LNCaP clone FGC (cell line): ENCODE measurements at regions not wholly inside any gene's neighbourhood (a gene's known extent, or its start where the extent isn't known, plus 50 kb on each side); places are given as distances from the start of the nearest gene placed in this dataset.
"Not testable (repeated sequence)": the region's sequence is repeated elsewhere in the genome, so short reads cannot be mapped to it uniquely, and the experiment has no call there.

ENCODE experiments used
- DNase-seq: peaks from one replicate; pipeline ENCODE4 v3.0.0-alpha.2; 2011; ENCODE audit warnings: low read depth
- H3K4me3 ChIP-seq: 2 replicates; pipeline ENCODE4 v1.5.1; 2011; ENCODE audit warnings: mild to moderate bottlenecking, low read depth, low read length, control low read depth
- CTCF ChIP-seq: IDR thresholded peaks from 2 replicates; pipeline ENCODE4 v1.5.1; 2012; ENCODE audit warnings: mild to moderate bottlenecking; ENCODE audit not compliant: control insufficient read depth, insufficient read depth; ENCODE audit errors: extremely low read depth

GRCh38 chr5:44987026-44987425 is 178.3 kb downstream of the MRPS30 start:
- H3K4me3 ChIP-seq: no peak overlapping the region
- DNase-seq: no peak
- no peak for TF ChIP-seq CTCF

GRCh38 chr5:44991693-44992092 is 182.9 kb downstream of the MRPS30 start:
- no peak overlapping the region for H3K4me3 ChIP-seq
- no peak for DNase-seq
- no peak for TF ChIP-seq CTCF

- H3K4me3 ChIP-seq: no peak overlapping the region
- no peak for TF ChIP-seq CTCF
- DNase-seq: no peak
These were observed 184.5 kb downstream of the MRPS30 start for GRCh38 chr5:44993286-44993685.

- H3K4me3 ChIP-seq: no peak overlapping the region
- TF ChIP-seq CTCF: no peak
- DNase-seq: no peak
These were observed 188.8 kb downstream of the MRPS30 start for GRCh38 chr5:44997506-44997905.

GRCh38 chr5:45007102-45007501 is 198.4 kb downstream of the MRPS30 start:
- not testable (repeated sequence) for H3K4me3 ChIP-seq, DNase-seq

GRCh38 chr5:45017568-45017967 is 208.8 kb downstream of the MRPS30 start:
- H3K4me3 ChIP-seq: no peak overlapping the region
- no peak for TF ChIP-seq CTCF
- DNase-seq: no peak

- no peak for TF ChIP-seq CTCF
- H3K4me3 ChIP-seq: no peak overlapping the region
- no peak for DNase-seq
These were observed 220.8 kb downstream of the MRPS30 start for GRCh38 chr5:45029553-45029952.

- no peak for DNase-seq
- no peak for TF ChIP-seq CTCF
- no peak overlapping the region for H3K4me3 ChIP-seq
These were observed 227.2 kb downstream of the MRPS30 start for GRCh38 chr5:45035991-45036390.
